Right ventricle myocardium superior (tissue), 1 donor: ENCODE measurements at regions not wholly inside any gene's neighbourhood (a gene's known extent, or its start where the extent isn't known, plus 50 kb on each side); places are given as distances from the start of the nearest gene placed in this dataset.

Experiments used
- ATAC-seq: fragments of 200-7000 bp; cut with Tn5 transposase; one replicate; pipeline ENCODE4 v1.9.1; 2020; ENCODE audit warnings: mild to moderate bottlenecking; ENCODE audit not compliant: poor library complexity
- DNase-seq: peaks from one replicate; pipeline ENCODE4 v3.0.0-alpha.2; 2020
- intact Hi-C: fragments of 100-400 bp; cut with DNase I; formaldehyde crosslinking; loops from one replicate; pipeline ENCODE4 v1.11.2; 2022
- donor health status: DM: no; HTN: yes; CAD: no; lungs with severe emphysema.

DNA sequence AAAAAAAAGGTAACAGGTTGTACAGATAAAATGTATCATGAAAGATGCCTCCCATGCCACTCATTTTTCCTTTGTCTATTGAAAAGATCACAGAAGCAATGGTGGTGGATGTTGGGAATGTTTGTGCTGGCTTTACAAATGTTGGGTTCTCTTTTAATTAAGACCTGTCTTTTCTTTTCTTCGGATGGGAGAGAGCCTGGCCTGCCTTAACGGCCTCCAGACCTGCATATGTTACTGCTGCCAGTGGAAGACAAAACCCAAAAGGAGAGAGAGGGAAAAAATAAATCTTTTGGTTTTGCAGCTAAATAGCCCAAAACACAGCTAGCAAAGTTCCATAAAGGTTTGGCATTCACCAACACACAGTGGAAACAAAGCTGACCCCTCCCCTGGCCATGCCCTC, 50.5 kb upstream of the FZD7 start:
- ATAC-seq (no peak), DNase-seq (no peak)
- intact Hi-C loops = no loop called here

DNA sequence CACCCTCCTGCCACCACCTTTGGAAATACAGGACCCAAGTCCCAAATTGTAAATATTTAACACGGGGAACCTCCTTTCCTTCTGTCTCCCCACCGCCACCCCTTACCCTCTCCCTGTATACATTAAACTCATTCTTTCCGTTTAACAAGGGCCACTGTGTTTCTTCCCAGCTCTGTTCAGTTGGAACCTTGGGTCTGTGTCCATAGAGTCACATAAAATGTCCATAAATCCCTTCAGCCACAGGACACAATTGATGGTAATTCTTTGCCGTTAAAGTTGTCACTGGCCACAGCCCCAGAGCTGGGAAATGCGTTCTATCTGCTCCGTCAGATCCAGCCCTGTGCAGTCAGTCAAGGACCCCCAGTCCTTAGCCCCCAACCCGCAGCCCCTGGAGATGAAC, 49.9 kb upstream of the FZD7 start:
- DNase-seq = no peak
- ATAC-seq = no peak
- intact Hi-C loops = no loop called here
